Activated T-helper 9 cell treated with anti-CD3 and anti-CD28 coated beads, Interleukin-2, amount 50 U/mL, for 16 hours (primary cell): ENCODE measurements at regions not wholly inside any gene's neighbourhood (a gene's known extent, or its start where the extent isn't known, plus 50 kb on each side); places are given as distances from the start of the nearest gene placed in this dataset.

Experiments used
- DNase-seq: peaks from one replicate; pipeline ENCODE4 v3.0.0-alpha.2; 2020; ENCODE audit warnings: low read depth

- no peak for DNase-seq
Observed at GRCh38 chr2:18379870-18380269, 180.6 kb downstream of the RDH14 start.

GRCh38 chr2:18378020-18378653, 182.3 kb downstream of the RDH14 start:
- DNase-seq = no peak

GRCh38 chr2:18376936-18377335, 183.5 kb downstream of the RDH14 start:
- DNase-seq = no peak

GRCh38 chr2:18373664-18374063, 186.8 kb downstream of the RDH14 start:
- DNase-seq = no peak

- no peak for DNase-seq
Observed at GRCh38 chr2:18373081-18373480, 187.4 kb downstream of the RDH14 start.

- DNase-seq = no peak
Observed at GRCh38 chr2:18372641-18373040, 187.8 kb downstream of the RDH14 start.

- no peak for DNase-seq
Observed at GRCh38 chr2:18369760-18370159, 190.7 kb downstream of the RDH14 start.

- DNase-seq = no peak
Observed at GRCh38 chr2:18368008-18368407, 192.4 kb downstream of the RDH14 start.

- DNase-seq = no peak
Observed at GRCh38 chr2:18365342-18365741, 195.1 kb downstream of the RDH14 start.

- no peak for DNase-seq
Observed at GRCh38 chr2:18363348-18363747, 197.1 kb downstream of the RDH14 start.

- DNase-seq = no peak
Observed at GRCh38 chr2:18362696-18363095, 197.8 kb downstream of the RDH14 start.

- no peak for DNase-seq
Observed at GRCh38 chr2:18357537-18357936, 202.9 kb downstream of the RDH14 start.

- no peak for DNase-seq
Observed at GRCh38 chr2:18356676-18357075, 203.8 kb downstream of the RDH14 start.

GRCh38 chr2:18349421-18349820, 211.0 kb downstream of the RDH14 start:
- DNase-seq = no peak

GRCh38 chr2:18346874-18347273, 213.6 kb downstream of the RDH14 start:
- no peak for DNase-seq

GRCh38 chr2:18346344-18346743, 214.1 kb downstream of the RDH14 start:
- no peak for DNase-seq

GRCh38 chr2:18345848-18346247, 214.6 kb downstream of the RDH14 start:
- DNase-seq = no peak

- DNase-seq = no peak
Observed at GRCh38 chr2:18342901-18343300, 217.6 kb downstream of the RDH14 start.

GRCh38 chr2:18339326-18339725, 221.1 kb downstream of the RDH14 start:
- no peak for DNase-seq

GRCh38 chr2:18336975-18337374, 223.5 kb downstream of the RDH14 start:
- DNase-seq = no peak

GRCh38 chr2:18332477-18332876, 228.0 kb downstream of the RDH14 start:
- no peak for DNase-seq

GRCh38 chr2:18325118-18325517, 235.3 kb downstream of the RDH14 start:
- no peak for DNase-seq

GRCh38 chr2:18319987-18320386, 240.5 kb downstream of the RDH14 start:
- DNase-seq = no peak

- DNase-seq = no peak
Observed at GRCh38 chr2:18317017-18317416, 243.4 kb downstream of the RDH14 start.

- DNase-seq = no peak
Observed at GRCh38 chr2:18312818-18313217, 247.6 kb downstream of the RDH14 start.
